Natural killer cell (primary cell): ENCODE measurements at regions not wholly inside any gene's neighbourhood (a gene's known extent, or its start where the extent isn't known, plus 50 kb on each side); places are given as distances from the start of the nearest gene placed in this dataset.

Experiments
- ATAC-seq, 3 donors: fragments of 150-1000 bp in 2 of 3; fragments of 200-7000 bp in 1 of 3; cut with Tn5 transposase; 1 replicate in 1 of 3; 2 replicates in 2 of 3; pipeline ENCODE4 v1.10.0; 2021; ENCODE audit warnings: mild to moderate bottlenecking in 2 of 3, moderate library complexity in 2 of 3
- DNase-seq, 2 donors: peaks; one replicate each; pipeline versions ENCODE4 v3.0.0 to v3.0.0-alpha.2; 2013 to 2021; ENCODE audit warnings: mixed read lengths in 1 of 2
- H3K27ac ChIP-seq: one replicate; pipeline ENCODE4 v1.5.1; 2013; ENCODE audit warnings: mild to moderate bottlenecking, low read length
- H3K27me3 ChIP-seq: one replicate; pipeline ENCODE4 v1.6.1; 2013; ENCODE audit warnings: low read length; ENCODE audit not compliant: control insufficient read depth, insufficient read depth
- H3K36me3 ChIP-seq: one replicate; pipeline ENCODE4 v1.6.1; 2013; ENCODE audit warnings: low read length; ENCODE audit not compliant: control insufficient read depth, insufficient read depth
- H3K4me1 ChIP-seq: one replicate; pipeline ENCODE4 v1.6.1; 2013; ENCODE audit warnings: low read length; ENCODE audit not compliant: control insufficient read depth, insufficient read depth
- H3K4me3 ChIP-seq: one replicate; pipeline ENCODE4 v1.5.1; 2013; ENCODE audit warnings: low read length
- H3K9me3 ChIP-seq: one replicate; pipeline ENCODE4 v1.6.1; 2013; ENCODE audit warnings: low read length; ENCODE audit not compliant: control insufficient read depth, insufficient read depth
- H3K27ac Mint-ChIP-seq, 2 donors: one replicate each; pipeline ENCODE4 v1.8.0; 2022; ENCODE audit warnings: mild to moderate bottlenecking in 2 of 2, mixed read lengths in 2 of 2, moderate library complexity in 1 of 2
- H3K27me3 Mint-ChIP-seq, 2 donors: one replicate each; pipeline ENCODE4 v1.8.0; 2022; ENCODE audit warnings: low read depth in 2 of 2, mixed read lengths in 2 of 2
- H3K36me3 Mint-ChIP-seq: one replicate; pipeline ENCODE4 v1.8.0; 2022; ENCODE audit warnings: mixed read lengths
- H3K4me1 Mint-ChIP-seq, 2 donors: one replicate each; pipeline ENCODE4 v1.8.0; 2022; ENCODE audit warnings: mixed read lengths in 2 of 2
- H3K4me3 Mint-ChIP-seq: one replicate; pipeline ENCODE4 v1.8.0; 2022; ENCODE audit warnings: mild to moderate bottlenecking, moderate library complexity, mixed read lengths
- H3K9me3 Mint-ChIP-seq, 2 donors: one replicate each; pipeline ENCODE4 v1.8.0; 2022; ENCODE audit warnings: mixed read lengths in 2 of 2
- WGBS: methylation state at CpG from one replicate; pipeline ENCODE4 v1.1.7; 2013; ENCODE audit warnings: missing lambda C conversion rate; ENCODE audit not compliant: insufficient coverage; 5-methylcytosine and 5-hydroxymethylcytosine counted together
- intact Hi-C: fragments of 100-400 bp; cut with micrococcal nuclease; formaldehyde crosslinking; loops from one replicate; pipeline ENCODE4 v1.14.2; 2022
- TF ChIP-seq, protein P1 (sequence below): fragments of 200-600 bp; IDR thresholded peaks from one replicate; pipeline ENCODE4 v1.8.0; 2022; ENCODE audit warnings: antibody characterized with exemption

GRCh38 chr2:168343586-168343985 lies 96.2 kb upstream of the STK39 start:
- DNase-seq (no peak), ATAC-seq (no peak)
- Mint-ChIP-seq H3K27me3 (peaks cover 7% of the 10 kb centered on the region in 2 donors), H3K9me3 (no peaks in the 10 kb centered on the region), H3K36me3 (no peaks in the 10 kb centered on the region), H3K27ac (no peak overlapping the region), H3K4me3 (no peak overlapping the region), H3K4me1 (peaks cover 9 to 10% of the 10 kb centered on the region in 2 donors)
- WGBS: 92% methylated on average over 3 of the region's 5 CpGs
- Histone ChIP-seq H3K27ac (no peak overlapping the region), H3K4me1 (peaks cover 6% of the 10 kb centered on the region), H3K9me3 (no peaks in the 10 kb centered on the region), H3K4me3 (no peak overlapping the region), H3K36me3 (no peaks in the 10 kb centered on the region), H3K27me3 (no peaks in the 10 kb centered on the region)
- TF ChIP-seq, protein P1, sequence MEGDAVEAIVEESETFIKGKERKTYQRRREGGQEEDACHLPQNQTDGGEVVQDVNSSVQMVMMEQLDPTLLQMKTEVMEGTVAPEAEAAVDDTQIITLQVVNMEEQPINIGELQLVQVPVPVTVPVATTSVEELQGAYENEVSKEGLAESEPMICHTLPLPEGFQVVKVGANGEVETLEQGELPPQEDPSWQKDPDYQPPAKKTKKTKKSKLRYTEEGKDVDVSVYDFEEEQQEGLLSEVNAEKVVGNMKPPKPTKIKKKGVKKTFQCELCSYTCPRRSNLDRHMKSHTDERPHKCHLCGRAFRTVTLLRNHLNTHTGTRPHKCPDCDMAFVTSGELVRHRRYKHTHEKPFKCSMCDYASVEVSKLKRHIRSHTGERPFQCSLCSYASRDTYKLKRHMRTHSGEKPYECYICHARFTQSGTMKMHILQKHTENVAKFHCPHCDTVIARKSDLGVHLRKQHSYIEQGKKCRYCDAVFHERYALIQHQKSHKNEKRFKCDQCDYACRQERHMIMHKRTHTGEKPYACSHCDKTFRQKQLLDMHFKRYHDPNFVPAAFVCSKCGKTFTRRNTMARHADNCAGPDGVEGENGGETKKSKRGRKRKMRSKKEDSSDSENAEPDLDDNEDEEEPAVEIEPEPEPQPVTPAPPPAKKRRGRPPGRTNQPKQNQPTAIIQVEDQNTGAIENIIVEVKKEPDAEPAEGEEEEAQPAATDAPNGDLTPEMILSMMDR: no peak
- intact Hi-C loops: no loop called here

DNA sequence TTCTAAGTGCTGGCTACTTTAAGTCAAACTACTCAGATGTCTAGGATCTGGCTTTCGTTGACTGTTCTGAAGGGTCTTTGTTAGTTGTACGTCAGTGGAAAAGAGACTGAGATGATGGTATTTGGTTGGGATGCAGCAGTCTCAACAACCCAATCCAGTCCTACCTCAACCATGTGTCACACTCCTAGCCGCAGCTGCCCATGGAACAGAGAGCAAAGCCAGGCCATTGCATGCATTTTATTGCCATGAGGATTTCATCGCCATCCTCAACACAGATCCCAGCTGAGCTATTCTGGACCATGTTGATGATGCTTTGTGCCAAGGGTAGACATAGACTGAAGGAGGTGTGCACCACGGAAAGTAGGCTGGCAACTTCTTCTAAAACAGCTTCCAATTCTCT lies 97.3 kb upstream of the STK39 start:
- Mint-ChIP-seq H3K4me1 (peaks cover 9 to 10% of the 10 kb centered on the region in 2 donors), H3K9me3 (no peaks in the 10 kb centered on the region), H3K27me3 (peaks cover 7% of the 10 kb centered on the region in 2 donors), H3K4me3 (no peak overlapping the region), H3K27ac (no peak overlapping the region), H3K36me3 (no peaks in the 10 kb centered on the region)
- peaks cover 6% of the 10 kb centered on the region for H3K4me1 ChIP-seq
- no peak overlapping the region for H3K4me3 ChIP-seq
- no peak for DNase-seq
- no peaks in the 10 kb centered on the region for H3K27me3 ChIP-seq
- H3K27ac ChIP-seq: no peak overlapping the region
- TF ChIP-seq, protein P1: no peak
- no peaks in the 10 kb centered on the region for H3K9me3 ChIP-seq
- no peaks in the 10 kb centered on the region for H3K36me3 ChIP-seq
- WGBS: 96% methylated on average over 4 of the region's 5 CpGs
- no peak for ATAC-seq
- intact Hi-C loops: no loop called here

DNA sequence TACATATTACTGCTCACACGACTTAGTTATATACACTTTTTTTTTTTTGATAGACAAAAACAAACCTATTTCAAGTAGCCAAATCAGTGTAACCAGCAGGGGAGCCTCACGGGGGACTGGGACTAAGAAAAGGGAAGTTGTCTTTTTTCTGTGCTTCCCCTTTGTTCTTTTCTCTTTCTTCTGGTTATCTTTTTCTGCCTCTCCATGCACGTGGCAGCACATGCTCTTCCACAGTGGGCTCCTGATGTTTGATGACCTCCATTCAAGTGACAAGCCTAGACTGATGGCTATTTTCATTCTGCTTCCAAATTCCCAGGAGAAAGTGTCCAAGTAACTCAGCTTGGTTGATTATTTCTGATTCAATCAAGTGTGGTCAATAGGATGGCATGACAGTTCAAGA lies 98.2 kb upstream of the STK39 start:
- Histone ChIP-seq H3K27me3 (no peaks in the 10 kb centered on the region), H3K36me3 (no peaks in the 10 kb centered on the region), H3K4me1 (peaks cover 6% of the 10 kb centered on the region), H3K4me3 (no peak overlapping the region), H3K9me3 (no peaks in the 10 kb centered on the region), H3K27ac (no peak overlapping the region)
- 17% methylated on average over 3 of the region's 3 CpGs for WGBS
- DNase-seq (no peak), ATAC-seq (no peak)
- Mint-ChIP-seq H3K36me3 (no peaks in the 10 kb centered on the region), H3K4me3 (no peak overlapping the region), H3K27me3 (peaks cover 7% of the 10 kb centered on the region in 2 donors), H3K4me1 (peaks cover 9 to 10% of the 10 kb centered on the region in 2 donors), H3K27ac (no peak overlapping the region), H3K9me3 (no peaks in the 10 kb centered on the region)
- TF ChIP-seq, protein P1: no peak
- intact Hi-C loops: no loop called here
